Activated CD8-positive, alpha-beta memory T cell treated with anti-CD3 and anti-CD28 coated beads for 36 hours (primary cell): ENCODE measurements at regions not wholly inside any gene's neighbourhood (a gene's known extent, or its start where the extent isn't known, plus 50 kb on each side); places are given as distances from the start of the nearest gene placed in this dataset.

Experiments used
- CTCF ChIA-PET: fragments of 350-600 bp; sonication (Branson Sonifier 250); formaldehyde crosslinking; loops from one replicate; lab custom pipeline; 2021; ENCODE audit warnings: antibody characterized with exemption; lab: Charles Lee
- POLR2A ChIA-PET: fragments of 350-600 bp; sonication (Branson Sonifier 250); formaldehyde crosslinking; loops from one replicate; lab custom pipeline; 2021; ENCODE audit warnings: antibody characterized with exemption; lab: Charles Lee

- ChIA-PET CTCF (no interaction called here), POLR2A (interaction anchor here (0.6 kb wide), 1 partner anchor 75 kb away, joined by 3 read pairs; no protein-coding TSS in a partner anchor)
These were observed 160.9 kb downstream of the MRPL14 start for GRCh38 chr6:43966374-43966658.

- CTCF ChIA-PET, result no interaction called here
- POLR2A ChIA-PET, result no interaction called here
These were observed 161.5 kb downstream of the MRPL14 start for GRCh38 chr6:43965628-43966373.

- POLR2A ChIA-PET, result no interaction called here
- CTCF ChIA-PET, result no interaction called here
These were observed 162.3 kb downstream of the MRPL14 start for GRCh38 chr6:43964659-43965570.

- ChIA-PET CTCF (no interaction called here), POLR2A (no interaction called here)
These were observed 163.2 kb downstream of the MRPL14 start for GRCh38 chr6:43963877-43964658.

- ChIA-PET CTCF (no interaction called here), POLR2A (no interaction called here)
These were observed 164.0 kb downstream of the MRPL14 start for GRCh38 chr6:43963203-43963602.

- ChIA-PET CTCF (no interaction called here), POLR2A (no interaction called here)
These were observed 164.8 kb downstream of the MRPL14 start for GRCh38 chr6:43962458-43962857.

GRCh38 chr6:43957273-43957672 is 170.0 kb downstream of the MRPL14 start:
- ChIA-PET CTCF (no interaction called here), POLR2A (no interaction called here)

- ChIA-PET POLR2A (no interaction called here), CTCF (no interaction called here)
These were observed 170.8 kb downstream of the MRPL14 start for GRCh38 chr6:43956478-43956877.

- ChIA-PET POLR2A (no interaction called here), CTCF (interaction anchor here (1.1 kb wide), 1 partner anchor 185 kb away, joined by 3 read pairs; no protein-coding TSS in a partner anchor)
These were observed 172.7 kb downstream of the MRPL14 start for GRCh38 chr6:43954311-43955131.

GRCh38 chr6:43953794-43954310 is 173.4 kb downstream of the MRPL14 start:
- POLR2A ChIA-PET, result no interaction called here

GRCh38 chr6:43953256-43953655 is 174.0 kb downstream of the MRPL14 start:
- ChIA-PET CTCF (interaction anchor here (0.7 kb wide), 1 partner anchor 28 kb away, joined by 4 read pairs; no protein-coding TSS in a partner anchor), POLR2A (no interaction called here)

More at GRCh38 chr6:43953794-43954310, 173.4 kb downstream of the MRPL14 start:
- CTCF ChIA-PET, result interaction anchor here (1.1 kb wide), 1 partner anchor 185 kb away, joined by 3 read pairs; no protein-coding TSS in a partner anchor

- CTCF ChIA-PET, result interaction anchor here (0.7 kb wide), 1 partner anchor 29 kb away, joined by 4 read pairs; no protein-coding TSS in a partner anchor
These were observed 174.5 kb downstream of the MRPL14 start for GRCh38 chr6:43952746-43953145.

GRCh38 chr6:43951756-43952675 is 175.2 kb downstream of the MRPL14 start:
- POLR2A ChIA-PET, result no interaction called here
- CTCF ChIA-PET, result no interaction called here

More at GRCh38 chr6:43952746-43953145, 174.5 kb downstream of the MRPL14 start:
- POLR2A ChIA-PET, result no interaction called here

- ChIA-PET CTCF (no interaction called here), POLR2A (no interaction called here)
These were observed 176.0 kb downstream of the MRPL14 start for GRCh38 chr6:43951063-43951755.

GRCh38 chr6:43950731-43951062 is 176.6 kb downstream of the MRPL14 start:
- ChIA-PET POLR2A (no interaction called here), CTCF (no interaction called here)

- POLR2A ChIA-PET, result no interaction called here
These were observed 177.1 kb downstream of the MRPL14 start for GRCh38 chr6:43950051-43950605.

GRCh38 chr6:43949551-43949991 is 177.7 kb downstream of the MRPL14 start:
- POLR2A ChIA-PET, result no interaction called here

More at GRCh38 chr6:43950051-43950605, 177.1 kb downstream of the MRPL14 start:
- CTCF ChIA-PET, result no interaction called here

More at GRCh38 chr6:43949551-43949991, 177.7 kb downstream of the MRPL14 start:
- CTCF ChIA-PET, result no interaction called here
